ACC112 (cell line): ENCODE measurements at regions not wholly inside any gene's neighbourhood (a gene's known extent, or its start where the extent isn't known, plus 50 kb on each side); places are given as distances from the start of the nearest gene placed in this dataset.

Source experiments
- H2AFZ ChIP-seq: fragments of 200-600 bp; sonication (generic); one replicate; pipeline ENCODE4 v1.6.0; 2017; ENCODE audit warnings: antibody characterized with exemption, low read length; ENCODE audit not compliant: unreplicated experiment
- H3K27ac ChIP-seq: fragments of 200-600 bp; sonication (generic); 2 replicates; pipeline ENCODE4 v1.5.1; 2014; ENCODE audit warnings: low read depth, mild to moderate bottlenecking, antibody characterized with exemption, low read length, moderate library complexity
- H3K27me3 ChIP-seq: fragments of 200-600 bp; sonication (generic); 2 replicates; pipeline ENCODE4 v1.6.1; 2014; ENCODE audit warnings: mild to moderate bottlenecking, antibody characterized with exemption, low read length, moderate library complexity, mixed read lengths; ENCODE audit not compliant: insufficient read depth
- H3K36me3 ChIP-seq: fragments of 200-600 bp; sonication (generic); 2 replicates; pipeline ENCODE4 v1.6.1; 2016; ENCODE audit warnings: mild to moderate bottlenecking, antibody characterized with exemption, low read length, moderate library complexity, mixed read lengths; ENCODE audit not compliant: insufficient read depth
- H3K4me1 ChIP-seq: fragments of 200-600 bp; sonication (generic); one replicate; pipeline ENCODE4 v1.6.1; 2016; ENCODE audit warnings: low read length, mixed read lengths; ENCODE audit not compliant: insufficient read depth, unreplicated experiment, control insufficient read depth
- H3K4me3 ChIP-seq: fragments of 200-600 bp; sonication (generic); 2 replicates; pipeline ENCODE4 v1.5.1; 2014; ENCODE audit warnings: mild to moderate bottlenecking, low read depth, low read length
- H3K79me2 ChIP-seq: fragments of 200-600 bp; sonication (generic); one replicate; pipeline ENCODE4 v1.6.0; 2016; ENCODE audit warnings: low read length; ENCODE audit not compliant: control insufficient read depth, unreplicated experiment, insufficient read depth

- no peak overlapping the region for H3K27ac ChIP-seq
- no peak overlapping the region for H2AFZ ChIP-seq
Measured at GRCh38 chr5:29983528-29984155, 1209.8 kb upstream of the CDH6 start.

GRCh38 chr5:29982457-29982856, 1211.0 kb upstream of the CDH6 start:
- Histone ChIP-seq H3K36me3 (no peaks in the 10 kb centered on the region), H3K27ac (no peak overlapping the region), H3K4me1 (no peaks in the 10 kb centered on the region), H3K27me3 (no peaks in the 10 kb centered on the region), H2AFZ (no peak overlapping the region), H3K79me2 (no peaks in the 10 kb centered on the region), H3K4me3 (no peak overlapping the region)

More at GRCh38 chr5:29983528-29984155, 1209.8 kb upstream of the CDH6 start:
- H3K36me3 ChIP-seq: no peaks in the 10 kb centered on the region
- H3K4me1 ChIP-seq: no peaks in the 10 kb centered on the region
- H3K79me2 ChIP-seq: no peaks in the 10 kb centered on the region
- no peaks in the 10 kb centered on the region for H3K27me3 ChIP-seq
- H3K4me3 ChIP-seq: no peak overlapping the region

GRCh38 chr5:29972597-29972996, 1220.9 kb upstream of the CDH6 start:
- Histone ChIP-seq H3K27ac (no peak overlapping the region), H2AFZ (no peak overlapping the region)

GRCh38 chr5:29963956-29964355, 1229.5 kb upstream of the CDH6 start:
- H3K79me2 ChIP-seq: no peaks in the 10 kb centered on the region
- no peaks in the 10 kb centered on the region for H3K36me3 ChIP-seq
- H2AFZ ChIP-seq: no peak overlapping the region
- H3K27me3 ChIP-seq: no peaks in the 10 kb centered on the region
- H3K4me1 ChIP-seq: no peaks in the 10 kb centered on the region
- H3K27ac ChIP-seq: no peak overlapping the region
- H3K4me3 ChIP-seq: no peak overlapping the region

More at GRCh38 chr5:29972597-29972996, 1220.9 kb upstream of the CDH6 start:
- no peak overlapping the region for H3K4me3 ChIP-seq
- no peaks in the 10 kb centered on the region for H3K79me2 ChIP-seq
- H3K36me3 ChIP-seq: no peaks in the 10 kb centered on the region
- H3K4me1 ChIP-seq: no peaks in the 10 kb centered on the region
- H3K27me3 ChIP-seq: no peaks in the 10 kb centered on the region

GRCh38 chr5:29960323-29960722, 1233.2 kb upstream of the CDH6 start:
- Histone ChIP-seq H3K27me3 (no peaks in the 10 kb centered on the region), H3K4me1 (no peaks in the 10 kb centered on the region), H3K36me3 (no peaks in the 10 kb centered on the region), H2AFZ (no peak overlapping the region), H3K4me3 (no peak overlapping the region), H3K79me2 (no peaks in the 10 kb centered on the region), H3K27ac (no peak overlapping the region)

GRCh38 chr5:29950416-29951145, 1242.9 kb upstream of the CDH6 start:
- Histone ChIP-seq H3K36me3 (no peaks in the 10 kb centered on the region), H3K4me3 (no peak overlapping the region), H3K27ac (no peak overlapping the region), H3K4me1 (no peaks in the 10 kb centered on the region), H3K27me3 (no peaks in the 10 kb centered on the region), H3K79me2 (no peaks in the 10 kb centered on the region), H2AFZ (no peak overlapping the region)

- Histone ChIP-seq H3K4me3 (no peak overlapping the region), H3K27me3 (no peaks in the 10 kb centered on the region), H3K27ac (no peak overlapping the region), H2AFZ (no peak overlapping the region), H3K36me3 (no peaks in the 10 kb centered on the region), H3K4me1 (no peaks in the 10 kb centered on the region), H3K79me2 (no peaks in the 10 kb centered on the region)
Measured at GRCh38 chr5:29949301-29949872, 1244.1 kb upstream of the CDH6 start.

GRCh38 chr5:29944327-29944726, 1249.2 kb upstream of the CDH6 start:
- Histone ChIP-seq H3K4me1 (no peaks in the 10 kb centered on the region), H3K27ac (no peak overlapping the region), H3K27me3 (no peaks in the 10 kb centered on the region), H3K4me3 (no peak overlapping the region), H3K79me2 (no peaks in the 10 kb centered on the region), H2AFZ (no peak overlapping the region), H3K36me3 (no peaks in the 10 kb centered on the region)

- no peaks in the 10 kb centered on the region for H3K36me3 ChIP-seq
- no peak overlapping the region for H2AFZ ChIP-seq
- no peaks in the 10 kb centered on the region for H3K79me2 ChIP-seq
- no peak overlapping the region for H3K27ac ChIP-seq
- no peaks in the 10 kb centered on the region for H3K27me3 ChIP-seq
- no peaks in the 10 kb centered on the region for H3K4me1 ChIP-seq
- H3K4me3 ChIP-seq: no peak overlapping the region
Measured at GRCh38 chr5:29942089-29942488, 1251.4 kb upstream of the CDH6 start.

- no peak overlapping the region for H2AFZ ChIP-seq
- no peaks in the 10 kb centered on the region for H3K4me1 ChIP-seq
Measured at GRCh38 chr5:29939988-29940387, 1253.5 kb upstream of the CDH6 start.

GRCh38 chr5:29935371-29935770, 1258.1 kb upstream of the CDH6 start:
- no peak overlapping the region for H3K4me3 ChIP-seq
- H3K27ac ChIP-seq: no peak overlapping the region
- H3K36me3 ChIP-seq: no peaks in the 10 kb centered on the region
- H3K27me3 ChIP-seq: no peaks in the 10 kb centered on the region
- H2AFZ ChIP-seq: no peak overlapping the region
- no peaks in the 10 kb centered on the region for H3K4me1 ChIP-seq
- no peaks in the 10 kb centered on the region for H3K79me2 ChIP-seq

More at GRCh38 chr5:29939988-29940387, 1253.5 kb upstream of the CDH6 start:
- no peak overlapping the region for H3K4me3 ChIP-seq
- H3K27me3 ChIP-seq: no peaks in the 10 kb centered on the region
- no peaks in the 10 kb centered on the region for H3K79me2 ChIP-seq
- no peak overlapping the region for H3K27ac ChIP-seq
- H3K36me3 ChIP-seq: no peaks in the 10 kb centered on the region
